Keratinocyte (primary cell): ENCODE measurements at regions not wholly inside any gene's neighbourhood (a gene's known extent, or its start where the extent isn't known, plus 50 kb on each side); places are given as distances from the start of the nearest gene placed in this dataset.

ENCODE experiments used
- EZH2 ChIP-seq: IDR thresholded peaks from one replicate; pipeline ENCODE4 v1.6.1; 2012; ENCODE audit warnings: inconsistent platforms, mild to moderate bottlenecking, low read length, moderate library complexity
- TF ChIP-seq, protein P1 (sequence below), 3 experiments: IDR thresholded peaks in 1 of 3; conservative IDR thresholded peaks in 1 of 3; optimal IDR thresholded peaks in 1 of 3; 2 replicates in 2 of 3; 3 replicates in 1 of 3; pipeline versions ENCODE3 to v1.5.1; 2011; ENCODE audit warnings: low read length in 3 of 3, mild to moderate bottlenecking in 3 of 3, moderate library complexity in 2 of 3, control low read depth in 1 of 3, inconsistent platforms in 1 of 3; ENCODE audit not compliant: insufficient read depth in 2 of 3; ENCODE audit errors: extremely low read depth in 1 of 3

GRCh38 chr11:30155428-30155827 is 75.4 kb upstream of the FSHB start:
- TF ChIP-seq, protein P1, sequence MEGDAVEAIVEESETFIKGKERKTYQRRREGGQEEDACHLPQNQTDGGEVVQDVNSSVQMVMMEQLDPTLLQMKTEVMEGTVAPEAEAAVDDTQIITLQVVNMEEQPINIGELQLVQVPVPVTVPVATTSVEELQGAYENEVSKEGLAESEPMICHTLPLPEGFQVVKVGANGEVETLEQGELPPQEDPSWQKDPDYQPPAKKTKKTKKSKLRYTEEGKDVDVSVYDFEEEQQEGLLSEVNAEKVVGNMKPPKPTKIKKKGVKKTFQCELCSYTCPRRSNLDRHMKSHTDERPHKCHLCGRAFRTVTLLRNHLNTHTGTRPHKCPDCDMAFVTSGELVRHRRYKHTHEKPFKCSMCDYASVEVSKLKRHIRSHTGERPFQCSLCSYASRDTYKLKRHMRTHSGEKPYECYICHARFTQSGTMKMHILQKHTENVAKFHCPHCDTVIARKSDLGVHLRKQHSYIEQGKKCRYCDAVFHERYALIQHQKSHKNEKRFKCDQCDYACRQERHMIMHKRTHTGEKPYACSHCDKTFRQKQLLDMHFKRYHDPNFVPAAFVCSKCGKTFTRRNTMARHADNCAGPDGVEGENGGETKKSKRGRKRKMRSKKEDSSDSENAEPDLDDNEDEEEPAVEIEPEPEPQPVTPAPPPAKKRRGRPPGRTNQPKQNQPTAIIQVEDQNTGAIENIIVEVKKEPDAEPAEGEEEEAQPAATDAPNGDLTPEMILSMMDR (optimal IDR thresholded peaks at IDR 0.05 in 1 of 3, IDR thresholded peaks at IDR 0.05 in 1 of 3, conservative IDR thresholded peaks at IDR 0.05 in 1 of 3; ENCODE audit: extremely low read depth in 1 of 3, insufficient read depth in 2 of 3, low read length in 3 of 3): no peak
- no peak for TF ChIP-seq EZH2
